H1 (cell line): ENCODE measurements at regions not wholly inside any gene's neighbourhood (a gene's known extent, or its start where the extent isn't known, plus 50 kb on each side); places are given as distances from the start of the nearest gene placed in this dataset.

ENCODE experiments used
- CTCF ChIA-PET: fragments of 300-600 bp; sonication (Branson Sonifier 250); formaldehyde crosslinking; loops from one replicate; lab custom pipeline; 2021; ENCODE audit not compliant: partially characterized antibody; lab: Charles Lee
- POLR2A ChIA-PET: fragments of 300-600 bp; sonication (Branson Sonifier 250); formaldehyde crosslinking; loops from one replicate; lab custom pipeline; 2021; ENCODE audit warnings: inconsistent platforms; ENCODE audit not compliant: partially characterized antibody; lab: Charles Lee
- DNase-seq, 2 experiments: peaks; one replicate each; pipeline versions ENCODE4 v3.0.0 to v3.0.0-alpha.2; 2010 to 2022; ENCODE audit warnings: low spot score in 2 of 2, low read depth in 1 of 2, mixed read lengths in 1 of 2
- FAIRE-seq: peaks from 2 replicates; lab custom pipeline; 2011; peaks lifted over from hg19 to GRCh38; lab: Jason Lieb, UNC
- H2AFZ ChIP-seq: 2 replicates; pipeline ENCODE4 v1.8.1; 2012; ENCODE audit warnings: low read length, inconsistent platforms
- H2AK5ac ChIP-seq: 2 replicates; pipeline ENCODE4 v1.6.1; 2013; ENCODE audit warnings: low read depth, low read length
- H2BK120ac ChIP-seq: replicated peaks from 2 replicates; pipeline ENCODE3; 2013; ENCODE audit warnings: low read depth, low read length, inconsistent platforms
- H2BK12ac ChIP-seq: 2 replicates; pipeline ENCODE4 v1.6.1; 2013; ENCODE audit warnings: low read depth, low read length
- H2BK15ac ChIP-seq: 2 replicates; pipeline ENCODE4 v1.6.1; 2013; ENCODE audit warnings: low read length
- H2BK20ac ChIP-seq: 2 replicates; pipeline ENCODE4 v1.6.1; 2013; ENCODE audit warnings: low read length
- H2BK5ac ChIP-seq: 2 replicates; pipeline ENCODE4 v1.6.1; 2013; ENCODE audit warnings: low read depth, low read length
- H3K14ac ChIP-seq: 2 replicates; pipeline ENCODE4 v1.6.1; 2013; ENCODE audit warnings: inconsistent platforms; ENCODE audit not compliant: insufficient read length
- H3K18ac ChIP-seq: 2 replicates; pipeline ENCODE4 v1.6.1; 2013; ENCODE audit warnings: low read length; ENCODE audit errors: extremely low read depth
- H3K23ac ChIP-seq: 2 replicates; pipeline ENCODE4 v1.6.1; 2013; ENCODE audit warnings: inconsistent platforms; ENCODE audit not compliant: insufficient read length
- H3K23me2 ChIP-seq: 2 replicates; pipeline ENCODE4 v1.6.1; 2013; ENCODE audit warnings: low read depth, low read length
- H3K27ac ChIP-seq: 2 replicates; pipeline ENCODE4 v1.6.1; 2011; ENCODE audit warnings: low read depth, low read length, inconsistent platforms
- H3K27me3 ChIP-seq, 4 experiments: replicated peaks in 1 of 4; 1 replicate in 1 of 4; 2 replicates in 3 of 4; pipeline versions ENCODE4 v1.6.1 to v1.8.1; 2011 to 2013; ENCODE audit warnings: low read length in 3 of 4, mild to moderate bottlenecking in 3 of 4, inconsistent platforms in 2 of 4, mixed read lengths in 2 of 4, moderate library complexity in 1 of 4; ENCODE audit not compliant: control insufficient read depth in 3 of 4, insufficient read depth in 3 of 4; ENCODE audit errors: extremely low read depth in 1 of 4
- H3K36me3 ChIP-seq, 4 experiments: 2 replicates each; pipeline versions ENCODE4 v1.6.1 to v1.8.1; 2011 to 2013; ENCODE audit warnings: mild to moderate bottlenecking in 4 of 4, low read length in 3 of 4, moderate library complexity in 2 of 4, control low read depth in 1 of 4, inconsistent platforms in 1 of 4; ENCODE audit not compliant: insufficient read depth in 4 of 4, control insufficient read depth in 2 of 4
- H3K4ac ChIP-seq: replicated peaks from 2 replicates; pipeline ENCODE3; 2013; ENCODE audit warnings: low read length, low read depth, mixed read lengths, inconsistent platforms; ENCODE audit not compliant: insufficient read length
- H3K4me1 ChIP-seq, 4 experiments: replicated peaks in 1 of 4; 1 replicate in 1 of 4; 2 replicates in 3 of 4; pipeline versions ENCODE4 v1.6.1 to v1.8.1; 2011 to 2013; ENCODE audit warnings: low read length in 3 of 4, inconsistent platforms in 2 of 4, mixed read lengths in 1 of 4; ENCODE audit not compliant: insufficient read depth in 4 of 4, control insufficient read depth in 3 of 4
- H3K4me2 ChIP-seq, 2 experiments: 2 replicates each; pipeline versions ENCODE4 v1.6.1 to v1.8.1; 2011 to 2013; ENCODE audit warnings: low read depth in 2 of 2, low read length in 2 of 2, control low read depth in 1 of 2, inconsistent platforms in 1 of 2, mild to moderate bottlenecking in 1 of 2; ENCODE audit not compliant: insufficient read depth in 1 of 2
- H3K4me3 ChIP-seq, 4 experiments: fragments of 200-600, 300-600 bp in 1 of 4; sonication (generic), shearing (Covaris generic), sonication (Bioruptor Twin) in 1 of 4; 2 replicates each; pipeline versions ENCODE4 v1.5.1 to v1.8.1; 2011 to 2016; ENCODE audit warnings: low read length in 4 of 4, low read depth in 3 of 4, control low read depth in 2 of 4, inconsistent platforms in 2 of 4, mild to moderate bottlenecking in 2 of 4, mixed read lengths in 1 of 4, moderate library complexity in 1 of 4; ENCODE audit not compliant: insufficient read depth in 2 of 4; ENCODE audit errors: extremely low read depth in 1 of 4
- H3K56ac ChIP-seq: replicated peaks from 2 replicates; pipeline ENCODE3; 2013; ENCODE audit warnings: low read depth, mild to moderate bottlenecking, mixed read lengths, low read length, inconsistent platforms; ENCODE audit not compliant: insufficient read length
- H3K79me1 ChIP-seq: 2 replicates; pipeline ENCODE4 v1.6.1; 2013; ENCODE audit warnings: low read depth, low read length, control low read depth
- H3K79me2 ChIP-seq, 2 experiments: 2 replicates each; pipeline versions ENCODE4 v1.6.1 to v1.8.1; 2012 to 2013; ENCODE audit warnings: low read length in 2 of 2, mild to moderate bottlenecking in 2 of 2, inconsistent platforms in 1 of 2; ENCODE audit not compliant: insufficient read depth in 2 of 2, control insufficient read depth in 1 of 2
- H3K9ac ChIP-seq, 4 experiments: replicated peaks in 1 of 4; 1 replicate in 1 of 4; 2 replicates in 3 of 4; pipeline versions ENCODE4 v1.6.1 to v1.8.1; 2011 to 2013; ENCODE audit warnings: low read depth in 3 of 4, low read length in 3 of 4, control low read depth in 2 of 4, mild to moderate bottlenecking in 2 of 4, moderate library complexity in 2 of 4, inconsistent platforms in 1 of 4; ENCODE audit errors: extremely low read depth in 1 of 4
- H3K9me3 ChIP-seq, 2 experiments: 2 replicates each; pipeline versions ENCODE4 v1.6.1 to v1.8.1; 2012 to 2013; ENCODE audit warnings: mild to moderate bottlenecking in 2 of 2, moderate library complexity in 2 of 2, control low read depth in 1 of 2, inconsistent platforms in 1 of 2, low read depth in 1 of 2, low read length in 1 of 2, mixed read lengths in 1 of 2; ENCODE audit not compliant: insufficient read depth in 2 of 2
- H4K20me1 ChIP-seq, 2 experiments: replicated peaks in 1 of 2; 2 replicates each; pipeline versions ENCODE3 to v1.8.1; 2011 to 2013; ENCODE audit warnings: inconsistent platforms in 2 of 2, low read length in 2 of 2, mild to moderate bottlenecking in 1 of 2; ENCODE audit not compliant: insufficient read depth in 2 of 2, control insufficient read depth in 1 of 2
- H4K5ac ChIP-seq: 2 replicates; pipeline ENCODE4 v1.6.1; 2013; ENCODE audit warnings: low read length, low read depth, mixed read lengths, inconsistent platforms; ENCODE audit not compliant: insufficient read length
- H4K8ac ChIP-seq: 2 replicates; pipeline ENCODE4 v1.8.0; 2013; ENCODE audit warnings: mild to moderate bottlenecking, moderate library complexity, low read length, inconsistent platforms; ENCODE audit not compliant: insufficient read depth; ENCODE audit errors: extremely low read depth
- H4K91ac ChIP-seq: replicated peaks from 2 replicates; pipeline ENCODE3; 2013; ENCODE audit warnings: low read length, mixed read lengths, inconsistent platforms; ENCODE audit not compliant: insufficient read length
- CREB1 ChIP-seq: IDR thresholded peaks from 2 replicates; pipeline ENCODE4 v1.6.1; 2012; ENCODE audit warnings: inconsistent platforms
- KDM1A ChIP-seq: fragments of 200-600, 300-600 bp; sonication (generic); IDR thresholded peaks from 2 replicates; pipeline ENCODE4 v1.7.1; 2016; ENCODE audit warnings: mild to moderate bottlenecking, low read length, borderline replicate concordance
- TEAD4 ChIP-seq: IDR thresholded peaks from 2 replicates; pipeline ENCODE4 v1.6.1; 2012; ENCODE audit warnings: low read depth, low read length, inconsistent platforms, mixed read lengths

DNA sequence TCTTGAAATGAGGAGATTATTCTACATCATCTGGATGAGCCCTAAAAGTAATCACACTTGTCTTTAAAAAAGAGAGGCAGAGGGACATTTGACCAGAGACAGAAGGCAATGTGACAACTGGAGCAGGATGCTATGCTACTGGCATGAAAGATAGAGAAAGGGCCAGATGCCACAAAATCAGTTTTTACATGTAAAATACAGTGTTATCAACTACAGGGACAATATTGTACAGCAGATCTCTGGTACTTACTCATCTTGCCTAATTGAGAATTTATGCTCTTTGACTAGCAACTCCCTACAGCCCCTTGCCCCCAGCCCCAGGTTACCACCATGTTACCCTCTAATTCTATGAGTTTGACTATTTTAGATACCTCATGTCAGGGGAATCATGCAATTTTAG, 633.4 kb downstream of the LTN1 start:
- no peak overlapping the region for H3K18ac ChIP-seq
- H3K36me3 ChIP-seq, result no peaks in the 10 kb centered on the region
- no peaks in the 10 kb centered on the region for H3K23me2 ChIP-seq
- no peak overlapping the region for H3K56ac ChIP-seq
- no peaks in the 10 kb centered on the region for H3K27me3 ChIP-seq
- H2BK20ac ChIP-seq, result no peak overlapping the region
- H2AFZ ChIP-seq, result no peak overlapping the region
- no peaks in the 10 kb centered on the region for H3K9me3 ChIP-seq
- no peak overlapping the region for H2BK5ac ChIP-seq
- CTCF ChIA-PET, result no interaction called here
- no peak overlapping the region for H3K4me3 ChIP-seq
- H3K14ac ChIP-seq, result no peak overlapping the region
- no peak overlapping the region for H2AK5ac ChIP-seq
- no peaks in the 10 kb centered on the region for H3K4me1 ChIP-seq
- H3K27ac ChIP-seq, result no peak overlapping the region
- no peak for DNase-seq
- H3K79me2 ChIP-seq, result no peaks in the 10 kb centered on the region
- no peak for FAIRE-seq
- H3K4me2 ChIP-seq, result no peak overlapping the region
- no peak overlapping the region for H4K8ac ChIP-seq
- H3K79me1 ChIP-seq, result no peaks in the 10 kb centered on the region
- no peaks in the 10 kb centered on the region for H4K20me1 ChIP-seq
- H2BK12ac ChIP-seq, result no peak overlapping the region
- no peak overlapping the region for H3K23ac ChIP-seq
- no peak overlapping the region for H3K4ac ChIP-seq
- H2BK15ac ChIP-seq, result no peak overlapping the region
- no peak overlapping the region for H2BK120ac ChIP-seq
- no peak for TF ChIP-seq KDM1A
- TF ChIP-seq TEAD4, result no peak
- TF ChIP-seq CREB1, result no peak
- H4K91ac ChIP-seq, result no peak overlapping the region
- POLR2A ChIA-PET, result no interaction called here
- no peak overlapping the region for H3K9ac ChIP-seq
- no peak overlapping the region for H4K5ac ChIP-seq
